NB4 (cell line): ENCODE measurements at regions not wholly inside any gene's neighbourhood (a gene's known extent, or its start where the extent isn't known, plus 50 kb on each side); places are given as distances from the start of the nearest gene placed in this dataset.
"Not testable (repeated sequence)": the region's sequence is repeated elsewhere in the genome, so short reads cannot be mapped to it uniquely, and the experiment has no call there.

Experiments used
- DNase-seq: peaks from one replicate; pipeline ENCODE4 v3.0.0; 2010; ENCODE audit warnings: low read depth
- H3K4me3 ChIP-seq: one replicate; pipeline ENCODE4 v1.5.1; 2011; ENCODE audit warnings: mild to moderate bottlenecking, low read depth, low read length, moderate library complexity
- CTCF ChIP-seq: IDR thresholded peaks from one replicate; pipeline ENCODE4 v1.5.1; 2012; ENCODE audit warnings: low read depth, low read length
- MAX ChIP-seq: IDR thresholded peaks from 2 replicates; pipeline ENCODE4 v1.6.1; 2011; ENCODE audit warnings: low read depth, low read length
- MYC ChIP-seq: IDR thresholded peaks from 2 replicates; pipeline ENCODE4 v1.6.1; 2011; ENCODE audit warnings: low read depth, low read length
- POLR2A ChIP-seq: IDR thresholded peaks from 2 replicates; pipeline ENCODE4 v1.6.1; 2011; ENCODE audit warnings: mild to moderate bottlenecking; ENCODE audit not compliant: insufficient read length; ENCODE audit errors: extremely low read depth

- TF ChIP-seq MYC: no peak
- no peak for TF ChIP-seq CTCF
- no peak for TF ChIP-seq MAX
- no peak for TF ChIP-seq POLR2A
- DNase-seq: no peak
- H3K4me3 ChIP-seq: no peak overlapping the region
These were observed 207.6 kb upstream of the RASGEF1B start for GRCh38 chr4:81679315-81679714.

GRCh38 chr4:81678801-81679200 is 207.1 kb upstream of the RASGEF1B start:
- no peak overlapping the region for H3K4me3 ChIP-seq
- DNase-seq: no peak
- TF ChIP-seq POLR2A (no peak), CTCF (no peak), MYC (no peak), MAX (no peak)

- no peak for DNase-seq
- no peak overlapping the region for H3K4me3 ChIP-seq
- no peak for TF ChIP-seq MYC
- no peak for TF ChIP-seq CTCF
- TF ChIP-seq MAX: no peak
- no peak for TF ChIP-seq POLR2A
These were observed 204.8 kb upstream of the RASGEF1B start for GRCh38 chr4:81676537-81676936.

- TF ChIP-seq MAX: no peak
- TF ChIP-seq MYC: no peak
- no peak for TF ChIP-seq POLR2A
- no peak for TF ChIP-seq CTCF
These were observed 204.2 kb upstream of the RASGEF1B start for GRCh38 chr4:81675791-81676393.

GRCh38 chr4:81673961-81674360 is 202.3 kb upstream of the RASGEF1B start:
- no peak overlapping the region for H3K4me3 ChIP-seq
- no peak for DNase-seq
- TF ChIP-seq CTCF (no peak), MAX (no peak), MYC (no peak), POLR2A (no peak)

More at GRCh38 chr4:81675791-81676393, 204.2 kb upstream of the RASGEF1B start:
- DNase-seq: no peak
- H3K4me3 ChIP-seq: no peak overlapping the region

- H3K4me3 ChIP-seq, DNase-seq: not testable (repeated sequence)
These were observed 196.6 kb upstream of the RASGEF1B start for GRCh38 chr4:81668328-81668727.
